Prostate gland (tissue), 2 donors: ENCODE measurements at regions not wholly inside any gene's neighbourhood (a gene's known extent, or its start where the extent isn't known, plus 50 kb on each side); places are given as distances from the start of the nearest gene placed in this dataset.

Source experiments
- POLR2A ChIP-seq: fragments of 450-650 bp; IDR thresholded peaks from one replicate; pipeline ENCODE4 v1.6.1; 2016; ENCODE audit warnings: antibody characterized with exemption, mild to moderate bottlenecking
- POLR2AphosphoS5 ChIP-seq: sonication (generic); formaldehyde crosslinking; IDR thresholded peaks from one replicate; pipeline ENCODE4 v1.6.1; 2017; ENCODE audit warnings: antibody characterized with exemption
- TF ChIP-seq, protein P1 (sequence below), 4 experiments: fragments of 200-600 bp in 2 of 4; fragments of 450-650 bp in 2 of 4; sonication (generic) in 2 of 4; IDR thresholded peaks; 1 replicate in 3 of 4; 2 replicates in 1 of 4; pipeline ENCODE4 v1.5.1; 2016 to 2019; ENCODE audit warnings: antibody characterized with exemption in 4 of 4, mild to moderate bottlenecking in 2 of 4, moderate library complexity in 2 of 4

DNA sequence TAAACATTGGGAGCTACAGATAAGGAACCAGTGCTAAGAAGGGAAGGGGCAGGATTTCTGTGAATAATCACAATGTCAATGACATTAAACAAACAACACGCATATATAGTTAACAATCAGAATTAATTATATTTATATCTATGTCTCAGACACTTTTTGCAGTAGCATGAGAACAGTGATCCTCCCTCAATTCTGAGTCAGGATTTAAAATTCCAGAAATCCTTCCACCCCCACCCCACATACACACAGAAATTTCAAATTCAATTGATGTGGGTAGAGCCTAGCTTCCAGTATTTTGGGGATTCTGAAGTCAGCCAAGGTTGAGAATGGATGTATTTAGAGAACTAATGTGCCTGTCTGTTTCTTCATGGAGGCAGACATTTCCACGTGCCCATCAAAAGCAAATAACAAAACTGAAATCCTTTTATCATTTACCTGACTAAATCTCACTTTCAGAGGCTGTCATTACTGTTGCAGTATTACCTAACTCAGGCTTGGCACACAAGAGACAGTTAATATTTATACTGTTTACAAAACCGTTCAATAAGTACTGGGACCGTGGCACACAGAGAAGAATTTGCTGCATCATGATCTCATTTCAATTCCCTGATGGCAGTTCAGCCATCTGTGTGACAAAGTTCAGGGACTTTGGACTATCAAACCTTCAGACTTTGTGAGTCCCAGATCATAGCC, 116.6 kb upstream of the PALS2 start:
- TF ChIP-seq, protein P1, sequence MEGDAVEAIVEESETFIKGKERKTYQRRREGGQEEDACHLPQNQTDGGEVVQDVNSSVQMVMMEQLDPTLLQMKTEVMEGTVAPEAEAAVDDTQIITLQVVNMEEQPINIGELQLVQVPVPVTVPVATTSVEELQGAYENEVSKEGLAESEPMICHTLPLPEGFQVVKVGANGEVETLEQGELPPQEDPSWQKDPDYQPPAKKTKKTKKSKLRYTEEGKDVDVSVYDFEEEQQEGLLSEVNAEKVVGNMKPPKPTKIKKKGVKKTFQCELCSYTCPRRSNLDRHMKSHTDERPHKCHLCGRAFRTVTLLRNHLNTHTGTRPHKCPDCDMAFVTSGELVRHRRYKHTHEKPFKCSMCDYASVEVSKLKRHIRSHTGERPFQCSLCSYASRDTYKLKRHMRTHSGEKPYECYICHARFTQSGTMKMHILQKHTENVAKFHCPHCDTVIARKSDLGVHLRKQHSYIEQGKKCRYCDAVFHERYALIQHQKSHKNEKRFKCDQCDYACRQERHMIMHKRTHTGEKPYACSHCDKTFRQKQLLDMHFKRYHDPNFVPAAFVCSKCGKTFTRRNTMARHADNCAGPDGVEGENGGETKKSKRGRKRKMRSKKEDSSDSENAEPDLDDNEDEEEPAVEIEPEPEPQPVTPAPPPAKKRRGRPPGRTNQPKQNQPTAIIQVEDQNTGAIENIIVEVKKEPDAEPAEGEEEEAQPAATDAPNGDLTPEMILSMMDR (IDR thresholded peaks at IDR 0.05): no peak
- TF ChIP-seq POLR2AphosphoS5 (no peak), POLR2A (no peak)
